Gastroesophageal sphincter (tissue), 3 donors: ENCODE measurements at regions not wholly inside any gene's neighbourhood (a gene's known extent, or its start where the extent isn't known, plus 50 kb on each side); places are given as distances from the start of the nearest gene placed in this dataset.

Experiments
- EP300 ChIP-seq: sonication (generic); formaldehyde crosslinking; IDR thresholded peaks from one replicate; pipeline ENCODE4 v1.6.1; 2017; ENCODE audit warnings: antibody characterized with exemption, mild to moderate bottlenecking
- POLR2A ChIP-seq, 2 donors: fragments of 450-650 bp; IDR thresholded peaks; one replicate each; pipeline ENCODE4 v1.6.1; 2017; ENCODE audit warnings: antibody characterized with exemption in 2 of 2, mild to moderate bottlenecking in 2 of 2, moderate library complexity in 1 of 2
- POLR2AphosphoS5 ChIP-seq: sonication (generic); formaldehyde crosslinking; IDR thresholded peaks from one replicate; pipeline ENCODE4 v1.6.1; 2017; ENCODE audit warnings: antibody characterized with exemption
- TF ChIP-seq, protein P1 (sequence below), 4 experiments: fragments of 200-600 bp in 2 of 4; fragments of 450-650 bp in 2 of 4; sonication (generic) in 1 of 4; IDR thresholded peaks; one replicate each; pipeline ENCODE4 v1.5.1; 2017 to 2019; ENCODE audit warnings: antibody characterized with exemption in 4 of 4, mild to moderate bottlenecking in 2 of 4, moderate library complexity in 2 of 4

DNA sequence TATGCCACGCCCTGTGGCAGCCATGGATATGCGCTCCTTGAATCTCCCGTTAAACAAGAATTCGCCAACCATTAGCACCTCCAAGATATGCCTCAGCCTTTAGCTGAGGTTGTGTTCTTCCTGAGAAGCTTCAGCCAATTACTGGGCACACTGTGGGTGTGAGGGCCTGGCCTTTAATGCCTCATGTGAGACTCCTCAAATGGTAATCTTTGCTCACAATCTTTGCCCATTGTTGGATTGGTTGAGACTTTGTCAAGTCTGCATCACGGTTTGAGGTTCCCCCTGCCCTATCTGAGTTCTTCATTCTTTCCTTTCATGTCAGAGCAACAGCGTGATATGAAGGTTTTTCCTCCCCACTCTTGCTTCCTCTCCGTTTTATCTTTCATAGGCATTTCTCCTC, 108.1 kb upstream of the CCDC54 start:
- TF ChIP-seq, protein P1, sequence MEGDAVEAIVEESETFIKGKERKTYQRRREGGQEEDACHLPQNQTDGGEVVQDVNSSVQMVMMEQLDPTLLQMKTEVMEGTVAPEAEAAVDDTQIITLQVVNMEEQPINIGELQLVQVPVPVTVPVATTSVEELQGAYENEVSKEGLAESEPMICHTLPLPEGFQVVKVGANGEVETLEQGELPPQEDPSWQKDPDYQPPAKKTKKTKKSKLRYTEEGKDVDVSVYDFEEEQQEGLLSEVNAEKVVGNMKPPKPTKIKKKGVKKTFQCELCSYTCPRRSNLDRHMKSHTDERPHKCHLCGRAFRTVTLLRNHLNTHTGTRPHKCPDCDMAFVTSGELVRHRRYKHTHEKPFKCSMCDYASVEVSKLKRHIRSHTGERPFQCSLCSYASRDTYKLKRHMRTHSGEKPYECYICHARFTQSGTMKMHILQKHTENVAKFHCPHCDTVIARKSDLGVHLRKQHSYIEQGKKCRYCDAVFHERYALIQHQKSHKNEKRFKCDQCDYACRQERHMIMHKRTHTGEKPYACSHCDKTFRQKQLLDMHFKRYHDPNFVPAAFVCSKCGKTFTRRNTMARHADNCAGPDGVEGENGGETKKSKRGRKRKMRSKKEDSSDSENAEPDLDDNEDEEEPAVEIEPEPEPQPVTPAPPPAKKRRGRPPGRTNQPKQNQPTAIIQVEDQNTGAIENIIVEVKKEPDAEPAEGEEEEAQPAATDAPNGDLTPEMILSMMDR (IDR thresholded peaks at IDR 0.05): no peak
- TF ChIP-seq POLR2A (IDR thresholded peaks at IDR 0.05) (no peak), EP300 (no peak), POLR2AphosphoS5 (no peak)
